DOHH2 (cell line): ENCODE measurements at regions not wholly inside any gene's neighbourhood (a gene's known extent, or its start where the extent isn't known, plus 50 kb on each side); places are given as distances from the start of the nearest gene placed in this dataset.

Source experiments
- CTCF ChIP-seq: fragments of 200-600 bp; sonication (generic); IDR thresholded peaks from one replicate; pipeline ENCODE4 v1.5.1; 2014; ENCODE audit warnings: antibody characterized with exemption, mild to moderate bottlenecking, low read depth, low read length; ENCODE audit not compliant: poor library complexity, severe bottlenecking
- EZH2phosphoT487 ChIP-seq: fragments of 200-600 bp; sonication (generic); IDR thresholded peaks from 2 replicates; pipeline ENCODE4 v1.6.1; 2017; ENCODE audit warnings: borderline replicate concordance, mild to moderate bottlenecking, antibody characterized with exemption, low read length, moderate library complexity, mixed read lengths

DNA sequence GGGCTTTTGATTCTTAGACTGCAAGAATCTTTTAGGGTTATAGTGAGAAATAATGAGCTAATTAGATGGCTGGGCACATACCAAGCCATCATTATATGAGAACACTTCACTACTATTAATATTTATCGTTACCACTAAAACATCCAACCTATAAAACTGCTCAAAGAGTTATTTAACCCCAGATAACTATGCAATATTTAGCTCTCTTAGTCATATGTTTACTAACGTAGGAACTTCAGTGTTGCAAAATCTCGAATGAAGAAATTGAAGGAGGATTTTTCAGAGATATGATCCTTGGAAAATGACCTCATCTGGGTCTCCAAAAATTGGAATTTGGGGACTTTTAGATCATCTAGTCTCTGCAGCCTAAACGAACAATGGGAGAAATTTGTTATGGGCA, 265.0 kb upstream of the RPS6KA3 start:
- TF ChIP-seq CTCF: no peak
- TF ChIP-seq EZH2phosphoT487: no peak
